Transverse colon (tissue), 4 donors: ENCODE measurements at regions not wholly inside any gene's neighbourhood (a gene's known extent, or its start where the extent isn't known, plus 50 kb on each side); places are given as distances from the start of the nearest gene placed in this dataset.

Source experiments
- POLR2A ChIP-seq: fragments of 450-650 bp; IDR thresholded peaks from one replicate; pipeline ENCODE4 v1.6.1; 2016; ENCODE audit warnings: antibody characterized with exemption, mild to moderate bottlenecking, moderate library complexity
- POLR2AphosphoS5 ChIP-seq, 3 donors: sonication (generic); formaldehyde crosslinking; IDR thresholded peaks; one replicate each; pipeline ENCODE4 v1.6.1; 2016; ENCODE audit warnings: antibody characterized with exemption in 3 of 3
- TF ChIP-seq, protein P1 (sequence below), 5 experiments: fragments of 200-600 bp in 3 of 5; fragments of 450-650 bp in 2 of 5; sonication (generic) in 3 of 5; IDR thresholded peaks; 1 replicate in 2 of 5; 2 replicates in 3 of 5; pipeline ENCODE4 v1.5.1; 2016 to 2017; ENCODE audit warnings: antibody characterized with exemption in 5 of 5, inconsistent platforms in 3 of 5, mild to moderate bottlenecking in 2 of 5, moderate library complexity in 1 of 5

DNA sequence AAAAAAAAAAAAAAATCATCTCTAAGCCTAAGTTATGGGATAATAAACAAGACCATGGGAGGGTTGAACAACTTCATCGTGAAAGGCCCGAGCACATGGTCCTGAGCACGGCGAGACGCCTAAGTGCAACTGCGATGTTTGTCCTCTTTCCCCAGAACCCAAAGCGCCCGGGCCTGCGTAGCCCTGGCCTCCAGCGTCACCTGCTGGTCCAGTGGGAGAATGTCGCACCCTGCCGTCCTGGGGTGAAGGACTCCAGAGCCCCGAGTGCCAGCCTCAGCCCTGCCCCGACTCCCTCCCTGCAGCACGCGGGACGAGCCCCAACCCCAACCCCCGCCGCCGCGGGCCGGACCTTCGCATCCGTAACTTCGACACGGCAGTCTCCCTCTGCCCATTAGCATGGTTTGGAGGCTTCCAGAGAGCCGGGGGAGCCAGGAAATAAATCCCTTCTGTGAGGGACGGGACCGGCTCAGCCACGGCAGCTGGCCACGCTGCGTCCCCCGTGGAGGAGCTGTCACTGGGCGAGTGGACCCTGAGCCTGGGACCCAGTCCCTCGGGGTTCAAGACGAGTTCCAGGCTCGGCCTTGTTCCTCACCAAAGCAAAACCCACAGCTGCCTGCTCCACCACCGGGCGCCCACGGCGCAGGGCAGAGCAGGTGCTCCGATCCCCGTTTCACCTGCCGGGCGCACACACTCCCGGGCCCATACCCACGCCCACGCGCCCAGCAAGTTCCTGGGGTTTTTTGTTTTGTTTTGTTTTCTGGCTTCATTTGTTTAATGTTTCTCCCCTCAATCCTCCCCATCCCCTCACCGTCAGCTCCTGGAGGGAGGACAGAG, 132.5 kb upstream of the HAND1 start:
- TF ChIP-seq POLR2A (no peak), POLR2AphosphoS5 (IDR thresholded peaks at IDR 0.05) (no peak)
- TF ChIP-seq, protein P1, sequence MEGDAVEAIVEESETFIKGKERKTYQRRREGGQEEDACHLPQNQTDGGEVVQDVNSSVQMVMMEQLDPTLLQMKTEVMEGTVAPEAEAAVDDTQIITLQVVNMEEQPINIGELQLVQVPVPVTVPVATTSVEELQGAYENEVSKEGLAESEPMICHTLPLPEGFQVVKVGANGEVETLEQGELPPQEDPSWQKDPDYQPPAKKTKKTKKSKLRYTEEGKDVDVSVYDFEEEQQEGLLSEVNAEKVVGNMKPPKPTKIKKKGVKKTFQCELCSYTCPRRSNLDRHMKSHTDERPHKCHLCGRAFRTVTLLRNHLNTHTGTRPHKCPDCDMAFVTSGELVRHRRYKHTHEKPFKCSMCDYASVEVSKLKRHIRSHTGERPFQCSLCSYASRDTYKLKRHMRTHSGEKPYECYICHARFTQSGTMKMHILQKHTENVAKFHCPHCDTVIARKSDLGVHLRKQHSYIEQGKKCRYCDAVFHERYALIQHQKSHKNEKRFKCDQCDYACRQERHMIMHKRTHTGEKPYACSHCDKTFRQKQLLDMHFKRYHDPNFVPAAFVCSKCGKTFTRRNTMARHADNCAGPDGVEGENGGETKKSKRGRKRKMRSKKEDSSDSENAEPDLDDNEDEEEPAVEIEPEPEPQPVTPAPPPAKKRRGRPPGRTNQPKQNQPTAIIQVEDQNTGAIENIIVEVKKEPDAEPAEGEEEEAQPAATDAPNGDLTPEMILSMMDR (IDR thresholded peaks at IDR 0.05), result peak; percentile 78 to 87 (median 84)
